ENCODE measurements at regions not wholly inside any gene's neighbourhood (a gene's known extent, or its start where the extent isn't known, plus 50 kb on each side); places are given as distances from the start of the nearest gene placed in this dataset.

DNA sequence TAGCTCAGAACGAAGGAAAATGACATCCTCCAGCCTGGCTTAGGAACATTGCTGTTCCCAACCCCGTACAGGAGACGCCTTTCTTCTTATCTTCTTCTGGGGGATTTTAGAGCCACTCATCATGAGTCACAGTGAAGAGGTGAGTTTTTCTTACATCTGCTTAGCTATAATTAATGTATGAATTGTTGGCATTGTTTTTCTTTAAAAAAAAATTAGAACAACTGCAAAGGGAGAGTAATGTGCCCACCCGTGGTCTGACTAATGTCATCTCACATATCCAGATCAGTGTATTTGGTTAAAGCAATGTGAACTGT lies 310.6 kb upstream of the TSHZ3 start:
- TF ChIP-seq YY1 (IDR thresholded peaks at IDR 0.05; ENCODE audit: low read depth) (no peak), EZH2phosphoT487 (IDR thresholded peaks at IDR 0.05; ENCODE audit: borderline replicate concordance, low read depth) (no peak), NFIC (IDR thresholded peaks at IDR 0.05; ENCODE audit: borderline replicate concordance) (no peak), RAD21 (IDR thresholded peaks at IDR 0.05; ENCODE audit: low read length) (no peak), GATA2 (CRISPR knock-in tag; IDR thresholded peaks at IDR 0.05) (no peak), SIN3A (IDR thresholded peaks at IDR 0.05; ENCODE audit: borderline replicate concordance, low read depth, low read length) (no peak), SMC3 (IDR thresholded peaks at IDR 0.05; ENCODE audit: low read depth, low read length) (no peak), NRF1 (IDR thresholded peaks at IDR 0.05; ENCODE audit: low read depth, low read length) (no peak), EP300 (IDR thresholded peaks at IDR 0.05; ENCODE audit: borderline replicate concordance in 1 of 2, low read depth in 1 of 2, low read length in 1 of 2) (no peak), POLR2AphosphoS5 (IDR thresholded peaks at IDR 0.05; ENCODE audit: low read depth, low read length) (no peak)
- TF ChIP-seq, protein P1, sequence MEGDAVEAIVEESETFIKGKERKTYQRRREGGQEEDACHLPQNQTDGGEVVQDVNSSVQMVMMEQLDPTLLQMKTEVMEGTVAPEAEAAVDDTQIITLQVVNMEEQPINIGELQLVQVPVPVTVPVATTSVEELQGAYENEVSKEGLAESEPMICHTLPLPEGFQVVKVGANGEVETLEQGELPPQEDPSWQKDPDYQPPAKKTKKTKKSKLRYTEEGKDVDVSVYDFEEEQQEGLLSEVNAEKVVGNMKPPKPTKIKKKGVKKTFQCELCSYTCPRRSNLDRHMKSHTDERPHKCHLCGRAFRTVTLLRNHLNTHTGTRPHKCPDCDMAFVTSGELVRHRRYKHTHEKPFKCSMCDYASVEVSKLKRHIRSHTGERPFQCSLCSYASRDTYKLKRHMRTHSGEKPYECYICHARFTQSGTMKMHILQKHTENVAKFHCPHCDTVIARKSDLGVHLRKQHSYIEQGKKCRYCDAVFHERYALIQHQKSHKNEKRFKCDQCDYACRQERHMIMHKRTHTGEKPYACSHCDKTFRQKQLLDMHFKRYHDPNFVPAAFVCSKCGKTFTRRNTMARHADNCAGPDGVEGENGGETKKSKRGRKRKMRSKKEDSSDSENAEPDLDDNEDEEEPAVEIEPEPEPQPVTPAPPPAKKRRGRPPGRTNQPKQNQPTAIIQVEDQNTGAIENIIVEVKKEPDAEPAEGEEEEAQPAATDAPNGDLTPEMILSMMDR (IDR thresholded peaks at IDR 0.05): no peak

Data from SK-N-SH (cell line).